NCI-H146 (cell line): ENCODE measurements at regions not wholly inside any gene's neighbourhood (a gene's known extent, or its start where the extent isn't known, plus 50 kb on each side); places are given as distances from the start of the nearest gene placed in this dataset.
"Not testable (repeated sequence)": the region's sequence is repeated elsewhere in the genome, so short reads cannot be mapped to it uniquely, and the experiment has no call there.

Experiments used
- DNase-seq: peaks from one replicate; lab custom pipeline; 2025; lab: John Stamatoyannopoulos, UW

GRCh38 chrX:131219271-131219670 lies 69.8 kb downstream of the IGSF1 start:
- DNase-seq: peak; percentile 33

- peak; percentile 47 for DNase-seq
Measured at GRCh38 chrX:131217989-131218388, 71.1 kb downstream of the IGSF1 start.

DNA sequence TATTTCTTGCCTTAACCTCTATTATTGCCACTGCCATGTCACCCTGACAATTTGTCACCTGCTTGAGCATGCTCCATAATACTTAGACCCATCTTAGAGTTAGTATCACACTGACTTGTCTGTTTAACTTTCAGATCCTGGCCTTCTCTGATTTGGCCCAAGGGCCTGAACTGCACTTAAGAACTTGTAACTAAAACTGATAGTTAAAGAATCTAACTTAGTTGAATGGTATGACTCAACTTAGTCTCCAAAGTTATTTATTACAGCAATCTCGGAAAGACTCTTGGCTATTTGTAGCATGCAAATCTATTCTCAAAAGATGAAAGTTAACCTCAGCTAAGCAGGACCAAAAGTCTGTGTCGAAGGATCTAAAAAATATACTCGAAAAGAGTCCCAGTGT lies 72.3 kb downstream of the IGSF1 start:
- DNase-seq: no peak

GRCh38 chrX:131213400-131213799 lies 75.7 kb downstream of the IGSF1 start:
- no peak for DNase-seq

GRCh38 chrX:131202766-131203165 lies 86.3 kb downstream of the IGSF1 start:
- no peak for DNase-seq

GRCh38 chrX:131201986-131202385 lies 87.1 kb downstream of the IGSF1 start:
- no peak for DNase-seq

- DNase-seq: peak; percentile 7
Measured at GRCh38 chrX:131199091-131199490, 90.0 kb downstream of the IGSF1 start.

DNA sequence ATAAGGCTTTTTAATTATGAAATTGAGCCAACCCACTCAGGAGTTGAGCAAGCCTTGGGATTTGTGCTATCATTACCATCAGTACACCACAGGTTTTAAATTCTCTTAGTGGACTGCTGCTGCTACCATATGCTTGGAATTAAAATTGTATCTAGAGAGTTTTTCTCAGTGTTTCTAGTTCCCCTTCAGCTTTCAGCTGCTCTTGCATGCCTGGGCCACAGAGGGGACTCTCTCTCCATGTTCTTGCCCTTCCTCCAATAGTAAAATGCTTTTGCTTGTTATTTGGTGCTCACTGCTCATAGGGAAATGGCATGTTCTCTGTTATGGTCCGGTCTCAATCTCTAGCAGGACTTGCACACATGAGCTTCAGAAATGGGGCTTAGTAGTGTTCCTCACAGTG lies 101.9 kb downstream of the IGSF1 start:
- no peak for DNase-seq

DNA sequence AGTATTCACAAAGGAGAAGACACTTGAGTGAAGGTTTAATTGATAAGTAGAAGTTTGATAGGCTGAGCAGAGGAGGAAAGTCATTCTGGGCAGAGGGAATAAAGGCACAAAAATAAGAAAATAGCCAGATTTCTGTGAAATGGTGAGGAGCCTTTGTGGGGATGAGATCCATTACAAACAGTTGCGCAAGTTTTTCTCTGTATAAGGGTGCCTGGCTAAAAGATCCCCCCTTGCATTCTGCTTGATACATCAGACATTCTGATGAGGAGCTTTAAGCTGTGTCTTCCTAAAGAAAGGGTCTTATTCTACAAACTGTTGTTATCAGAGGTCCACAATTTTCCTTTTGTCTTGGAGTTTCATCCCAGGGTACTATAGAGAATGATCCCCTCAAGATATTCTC lies 112.0 kb downstream of the ARHGAP36 start:
- DNase-seq: no peak

GRCh38 chrX:131163645-131164044 lies 105.5 kb downstream of the ARHGAP36 start:
- not testable (repeated sequence) for DNase-seq

DNA sequence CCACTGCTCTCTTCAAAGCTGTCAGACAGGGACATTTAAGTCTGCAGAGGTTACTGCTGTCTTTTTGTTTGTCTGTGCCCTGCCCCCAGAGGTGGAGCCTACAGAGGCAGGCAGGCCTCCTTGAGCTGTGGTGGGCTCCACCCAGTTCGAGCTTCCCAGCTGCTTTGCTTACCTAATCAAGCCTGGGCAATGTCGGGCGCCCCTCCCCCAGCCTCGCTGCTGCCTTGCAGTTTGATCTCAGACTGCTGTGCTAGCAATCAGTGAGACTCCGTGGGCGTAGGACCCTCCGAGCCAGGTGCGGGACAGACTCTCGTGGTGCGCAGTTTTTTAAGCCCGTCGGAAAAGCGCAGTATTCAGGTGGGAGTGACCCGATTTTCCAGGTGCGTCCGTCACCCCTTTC lies 99.5 kb downstream of the ARHGAP36 start:
- DNase-seq: not testable (repeated sequence)

DNA sequence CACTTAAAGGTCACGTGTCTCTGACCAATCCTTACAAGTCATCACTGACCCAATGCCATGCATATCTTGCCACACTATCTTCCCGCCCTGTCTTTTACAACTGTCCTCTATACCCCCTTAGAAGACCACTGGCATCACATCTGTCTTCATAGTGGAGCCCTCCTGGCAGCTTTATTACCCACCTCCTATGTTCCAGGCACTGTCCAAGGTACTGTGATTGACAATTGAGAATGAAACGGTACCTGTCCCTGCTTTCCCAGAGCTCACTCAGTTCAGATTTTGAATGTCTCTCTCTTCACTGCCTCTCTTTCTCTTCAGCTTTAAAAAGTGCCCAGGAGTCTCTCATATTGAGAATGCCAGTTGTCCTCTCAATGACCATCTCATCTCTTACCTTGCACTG lies 88.6 kb downstream of the ARHGAP36 start:
- DNase-seq: no peak
